PC-3 (cell line): ENCODE measurements at regions not wholly inside any gene's neighbourhood (a gene's known extent, or its start where the extent isn't known, plus 50 kb on each side); places are given as distances from the start of the nearest gene placed in this dataset.

Source experiments
- ATAC-seq: fragments of 200-7000 bp; cut with Tn5 transposase; 2 replicates; pipeline ENCODE4 v1.9.1; 2020; ENCODE audit warnings: mild to moderate bottlenecking, moderate library complexity
- BruUV-seq: library from RNA; stranded (reverse); fragments of 400-500 nt; replicated peaks from 2 replicates; lab custom pipeline; 2021; lab: Mats Ljungman, UMichigan
- CTCF ChIA-PET: fragments of 300-600 bp; sonication (Branson Sonifier 250); formaldehyde crosslinking; loops from one replicate; lab custom pipeline; 2022; ENCODE audit warnings: antibody characterized with exemption; lab: Charles Lee
- POLR2A ChIA-PET: fragments of 300-600 bp; sonication (Branson Sonifier 250); formaldehyde crosslinking; loops from one replicate; lab custom pipeline; 2022; ENCODE audit warnings: antibody characterized with exemption; ENCODE audit not compliant: unreplicated experiment; lab: Charles Lee
- DNase-seq: peaks from one replicate; pipeline ENCODE4 v3.0.0-alpha.2; 2015
- H2AFZ ChIP-seq: fragments of 300-600 bp; sonication (generic); 2 replicates; pipeline ENCODE4 v1.6.0; 2016; ENCODE audit warnings: antibody characterized with exemption, low read length
- H3F3A ChIP-seq: fragments of 300-600 bp; sonication (generic); one replicate; pipeline ENCODE4 v1.6.0; 2017; ENCODE audit warnings: antibody characterized with exemption, low read length, control low read depth, mild to moderate bottlenecking; ENCODE audit not compliant: unreplicated experiment
- H3K27ac ChIP-seq: fragments of 300-600 bp; sonication (generic); 2 replicates; pipeline ENCODE4 v1.5.1; 2016; ENCODE audit warnings: mild to moderate bottlenecking, low read length
- H3K27me3 ChIP-seq: fragments of 300-600 bp; sonication (generic); 2 replicates; pipeline ENCODE4 v1.6.1; 2016; ENCODE audit warnings: low read length, mixed read lengths
- H3K36me3 ChIP-seq: fragments of 300-600 bp; sonication (generic); 2 replicates; pipeline ENCODE4 v1.6.1; 2016; ENCODE audit warnings: low read depth, mixed run types, low read length, mixed read lengths
- H3K4me1 ChIP-seq: fragments of 300-600 bp; sonication (generic); 2 replicates; pipeline ENCODE4 v1.5.1; 2016; ENCODE audit warnings: low read length; ENCODE audit not compliant: insufficient read depth
- H3K4me2 ChIP-seq: fragments of 300-600 bp; sonication (generic); 2 replicates; pipeline ENCODE4 v1.6.0; 2016; ENCODE audit warnings: low read length
- H3K4me3 ChIP-seq: fragments of 300-600 bp; sonication (generic); 2 replicates; pipeline ENCODE4 v1.5.1; 2016; ENCODE audit warnings: mild to moderate bottlenecking, low read length, mixed read lengths
- H3K79me2 ChIP-seq: fragments of 300-600 bp; sonication (generic); 2 replicates; pipeline ENCODE4 v1.6.1; 2017; ENCODE audit warnings: low read length, mixed read lengths
- H3K9ac ChIP-seq: fragments of 300-600 bp; sonication (generic); 2 replicates; pipeline ENCODE4 v1.6.0; 2016; ENCODE audit warnings: mild to moderate bottlenecking, low read length
- H3K9me2 ChIP-seq: fragments of 300-600 bp; sonication (generic); replicated peaks from 2 replicates; pipeline ENCODE4 v1.6.1; 2016; ENCODE audit warnings: mixed run types, low read length, mixed read lengths
- H3K9me3 ChIP-seq: fragments of 300-600 bp; sonication (generic); 2 replicates; pipeline ENCODE4 v1.6.1; 2016; ENCODE audit warnings: low read length, mixed read lengths
- H4K20me1 ChIP-seq: fragments of 300-600 bp; sonication (generic); 2 replicates; pipeline ENCODE4 v1.6.1; 2016; ENCODE audit warnings: low read length, mixed read lengths
- CTCF ChIP-seq: fragments of 300-600 bp; sonication (generic); conservative IDR thresholded peaks from 2 replicates; pipeline ENCODE4 v1.5.1; 2017; ENCODE audit warnings: antibody characterized with exemption, low read depth, mild to moderate bottlenecking, low read length
- EZH2 ChIP-seq: fragments of 300-600 bp; sonication (generic); IDR thresholded peaks from one replicate; pipeline ENCODE4 v1.6.1; 2017; ENCODE audit warnings: antibody characterized with exemption, mild to moderate bottlenecking, low read length; ENCODE audit not compliant: unreplicated experiment
- EZH2phosphoT487 ChIP-seq: fragments of 300-600 bp; sonication (generic); IDR thresholded peaks from 2 replicates; pipeline ENCODE4 v1.6.1; 2018; ENCODE audit warnings: mild to moderate bottlenecking, antibody characterized with exemption, low read length, borderline replicate concordance
- intact Hi-C: fragments of 100-400 bp; cut with micrococcal nuclease; formaldehyde crosslinking; loops from 2 replicates; pipeline ENCODE4 v1.9.0; 2023

- no peak overlapping the region for H3K27ac ChIP-seq
These were observed 100.1 kb downstream of the VAPA start for GRCh38 chr18:10013621-10014543.

GRCh38 chr18:10015288-10015701 is 101.5 kb downstream of the VAPA start:
- BruUV-seq, result no TSS peak
- H3K36me3 ChIP-seq, result no peaks in the 10 kb centered on the region
- H3K27me3 ChIP-seq, result peaks cover 18% of the 10 kb centered on the region
- no peaks in the 10 kb centered on the region for H3K9me2 ChIP-seq
- no peaks in the 10 kb centered on the region for H3F3A ChIP-seq
- H3K4me1 ChIP-seq, result peaks cover 27% of the 10 kb centered on the region
- no peak overlapping the region for H3K4me3 ChIP-seq
- POLR2A ChIA-PET, result no interaction called here
- CTCF ChIA-PET, result interaction anchor here (0.6 kb wide), 1 partner anchor 516 kb away, joined by 4 read pairs; no protein-coding TSS in a partner anchor
- H3K27ac ChIP-seq, result no peak overlapping the region
- DNase-seq (peak; percentile 41), ATAC-seq (no peak)
- H3K79me2 ChIP-seq, result no peaks in the 10 kb centered on the region
- TF ChIP-seq EZH2phosphoT487 (no peak), CTCF (no peak), EZH2 (no peak)
- 0 out of 2 replicates have a peak overlapping the region, but pooled peaks have one; percentile 7 for H2AFZ ChIP-seq
- H4K20me1 ChIP-seq, result no peaks in the 10 kb centered on the region
- intact Hi-C loops, result no loop called here
- H3K9ac ChIP-seq, result no peak overlapping the region
- no peaks in the 10 kb centered on the region for H3K9me3 ChIP-seq
- peak overlapping the region; percentile 5; the same call in 1 of the 2 replicates for H3K4me2 ChIP-seq

More at GRCh38 chr18:10013621-10014543, 100.1 kb downstream of the VAPA start:
- no peak overlapping the region for H3K4me3 ChIP-seq
- ATAC-seq, result no peak
- no peak overlapping the region for H3K4me2 ChIP-seq
- BruUV-seq, result no TSS peak
- H3F3A ChIP-seq, result no peaks in the 10 kb centered on the region
- ChIA-PET POLR2A (no interaction called here), CTCF (no interaction called here)
- no peak overlapping the region for H3K9ac ChIP-seq
- H3K79me2 ChIP-seq, result no peaks in the 10 kb centered on the region
- H3K27me3 ChIP-seq, result peaks cover 26% of the 10 kb centered on the region
- H3K9me2 ChIP-seq, result no peaks in the 10 kb centered on the region
- no peaks in the 10 kb centered on the region for H3K9me3 ChIP-seq
- intact Hi-C loops, result no loop called here
- no peak for DNase-seq
- peaks cover 23% of the 10 kb centered on the region for H3K4me1 ChIP-seq
- TF ChIP-seq EZH2phosphoT487 (no peak), EZH2 (no peak), CTCF (no peak)
- H2AFZ ChIP-seq, result no peak overlapping the region
- H3K36me3 ChIP-seq, result no peaks in the 10 kb centered on the region
- H4K20me1 ChIP-seq, result no peaks in the 10 kb centered on the region
